Endothelial cell of umbilical vein (primary cell): ENCODE measurements at regions not wholly inside any gene's neighbourhood (a gene's known extent, or its start where the extent isn't known, plus 50 kb on each side); places are given as distances from the start of the nearest gene placed in this dataset.

Experiments
- BruUV-seq: library from RNA; stranded (reverse); fragments of 400-500 nt; replicated peaks from 2 replicates; lab custom pipeline; 2021; lab: Mats Ljungman, UMichigan
- CTCF ChIA-PET: fragments of 300-600, 350-600 bp; sonication (Branson Sonifier 250); formaldehyde crosslinking; loops from one replicate; lab custom pipeline; 2021; ENCODE audit warnings: antibody characterized with exemption, inconsistent platforms; lab: Charles Lee
- POLR2A ChIA-PET: fragments of 300-600, 350-600 bp; sonication (Branson Sonifier 250); formaldehyde crosslinking; loops from one replicate; lab custom pipeline; 2021; ENCODE audit warnings: antibody characterized with exemption, inconsistent platforms; lab: Charles Lee
- DNase-seq: peaks from one replicate; pipeline ENCODE4 v3.0.0-alpha.2; 2011; ENCODE audit warnings: low read depth, low spot score
- FAIRE-seq: peaks from 2 replicates; lab custom pipeline; 2011; peaks lifted over from hg19 to GRCh38; lab: Jason Lieb, UNC
- H2AFZ ChIP-seq: 2 replicates; pipeline ENCODE4 v1.6.0; 2012; ENCODE audit warnings: low read depth, low read length, control low read depth, inconsistent platforms
- H3K27ac ChIP-seq: 2 replicates; pipeline ENCODE4 v1.5.1; 2011; ENCODE audit warnings: low read depth, mild to moderate bottlenecking, control low read depth, low read length, moderate library complexity; ENCODE audit not compliant: insufficient read depth
- H3K27me3 ChIP-seq, 2 experiments: 2 replicates each; pipeline versions ENCODE4 v1.6.0 to v1.6.1; 2011; ENCODE audit warnings: low read length in 2 of 2, mixed read lengths in 1 of 2; ENCODE audit not compliant: control insufficient read depth in 2 of 2, insufficient read depth in 2 of 2
- H3K36me3 ChIP-seq, 2 experiments: 2 replicates in 1 of 2; 3 replicates in 1 of 2; pipeline ENCODE4 v1.5.1; 2011; ENCODE audit warnings: low read length in 2 of 2, mild to moderate bottlenecking in 1 of 2, moderate library complexity in 1 of 2; ENCODE audit not compliant: control insufficient read depth in 2 of 2, insufficient read depth in 2 of 2; ENCODE audit errors: extremely low read depth in 1 of 2
- H3K4me1 ChIP-seq: 3 replicates; pipeline ENCODE4 v1.5.1; 2011; ENCODE audit warnings: mild to moderate bottlenecking, low read length; ENCODE audit not compliant: control insufficient read depth, insufficient read depth; ENCODE audit errors: extremely low read depth
- H3K4me2 ChIP-seq: 2 replicates; pipeline ENCODE4 v1.6.1; 2011; ENCODE audit warnings: low read length, control low read depth, mixed read lengths; ENCODE audit not compliant: insufficient read depth
- H3K4me3 ChIP-seq, 3 experiments: fragments of 200-600 bp in 1 of 3; sonication (generic), shearing (Covaris generic) in 1 of 3; replicated peaks in 1 of 3; 2 replicates each; pipeline ENCODE4 v1.5.1; 2011 to 2016; ENCODE audit warnings: control low read depth in 3 of 3, low read length in 3 of 3, mild to moderate bottlenecking in 2 of 3, inconsistent platforms in 1 of 3, low read depth in 1 of 3, moderate library complexity in 1 of 3; ENCODE audit not compliant: insufficient read depth in 1 of 3
- H3K79me2 ChIP-seq: 2 replicates; pipeline ENCODE4 v1.6.0; 2012; ENCODE audit warnings: low read length, inconsistent platforms; ENCODE audit not compliant: control insufficient read depth, insufficient read depth
- H3K9ac ChIP-seq: replicated peaks from 2 replicates; pipeline ENCODE3; 2011; ENCODE audit warnings: low read length, control low read depth; ENCODE audit not compliant: insufficient read depth; ENCODE audit errors: extremely low read depth
- H3K9me1 ChIP-seq: replicated peaks from 3 replicates; pipeline ENCODE4 v1.6.0; 2011; ENCODE audit warnings: mild to moderate bottlenecking, low read length; ENCODE audit not compliant: control insufficient read depth, insufficient read depth; ENCODE audit errors: extremely low read depth
- H3K9me3 ChIP-seq: replicated peaks from 2 replicates; pipeline ENCODE4 v1.5.1; 2012; ENCODE audit warnings: low read length, inconsistent platforms; ENCODE audit not compliant: control insufficient read depth, insufficient read depth
- H4K20me1 ChIP-seq: replicated peaks from 2 replicates; pipeline ENCODE3; 2011; ENCODE audit warnings: mild to moderate bottlenecking, low read length; ENCODE audit not compliant: control insufficient read depth, insufficient read depth; ENCODE audit errors: extremely low read depth
- CTCF ChIP-seq, 2 donors: IDR thresholded peaks; 1 replicate in 1 of 2; 2 replicates in 1 of 2; pipeline ENCODE4 v1.5.1; 2011; ENCODE audit warnings: low read length in 2 of 2, mild to moderate bottlenecking in 2 of 2, moderate library complexity in 2 of 2, control low read depth in 1 of 2, inconsistent platforms in 1 of 2, low read depth in 1 of 2; ENCODE audit not compliant: insufficient read depth in 1 of 2; ENCODE audit errors: extremely low read depth in 1 of 2
- EZH2 ChIP-seq: IDR thresholded peaks from 2 replicates; pipeline ENCODE4 v1.6.1; 2012; ENCODE audit warnings: borderline replicate concordance, low read depth, mild to moderate bottlenecking, moderate library complexity, low read length, inconsistent platforms; ENCODE audit not compliant: severe bottlenecking
- FOS ChIP-seq: IDR thresholded peaks from 2 replicates; pipeline ENCODE4 v1.6.1; 2011; ENCODE audit warnings: mild to moderate bottlenecking, low read length, moderate library complexity, borderline replicate concordance; ENCODE audit not compliant: insufficient read depth
- GATA2 ChIP-seq: IDR thresholded peaks from 2 replicates; pipeline ENCODE4 v1.7.0; 2011; ENCODE audit warnings: low read depth, mild to moderate bottlenecking, moderate library complexity, mixed read lengths, low read length; ENCODE audit not compliant: insufficient read length, insufficient read depth
- JUN ChIP-seq: IDR thresholded peaks from 2 replicates; pipeline ENCODE4 v1.6.1; 2011; ENCODE audit warnings: borderline replicate concordance, low read depth; ENCODE audit not compliant: insufficient read length, insufficient read depth
- MAX ChIP-seq: IDR thresholded peaks from 2 replicates; pipeline ENCODE4 v1.6.1; 2011; ENCODE audit not compliant: insufficient read depth, insufficient read length
- MYC ChIP-seq: IDR thresholded peaks from one replicate; pipeline ENCODE4 v1.6.1; 2011; ENCODE audit warnings: mild to moderate bottlenecking, low read depth, low read length
- POLR2A ChIP-seq: IDR thresholded peaks from 2 replicates; pipeline ENCODE4 v1.6.1; 2012; ENCODE audit warnings: low read depth, mild to moderate bottlenecking, control low read depth, low read length
- POLR2AphosphoS5 ChIP-seq: IDR thresholded peaks from 2 replicates; pipeline ENCODE4 v1.6.1; 2012; ENCODE audit warnings: low read depth, mild to moderate bottlenecking, control low read depth, low read length, moderate library complexity; ENCODE audit not compliant: insufficient read depth
- dilution Hi-C: fragments of 300-500 bp; cut with MboI; formaldehyde crosslinking; loops from one replicate; pipeline ENCODE4 v1.15.0; 2019; ENCODE audit warnings: low sequenced_read_pairs; ENCODE audit not compliant: extremely low pct_ligation_motif_present
- intact Hi-C: fragments of 100-400 bp; cut with micrococcal nuclease; formaldehyde crosslinking; loops from one replicate; pipeline ENCODE4 v1.10.0; 2022

- CTCF ChIA-PET, result no interaction called here
- no TSS peak for BruUV-seq
These were observed 92.0 kb upstream of the SNTG2 start for GRCh38 chr2:858646-859045.

More at GRCh38 chr2:858646-859045, 92.0 kb upstream of the SNTG2 start:
- Histone ChIP-seq H3K36me3 (no peaks in the 10 kb centered on the region), H3K4me3 (no peak overlapping the region), H3K9ac (no peak overlapping the region), H3K9me3 (no peaks in the 10 kb centered on the region), H4K20me1 (no peaks in the 10 kb centered on the region), H2AFZ (no peak overlapping the region), H3K79me2 (no peaks in the 10 kb centered on the region), H3K4me1 (no peaks in the 10 kb centered on the region), H3K4me2 (no peak overlapping the region), H3K9me1 (no peaks in the 10 kb centered on the region), H3K27me3 (no peaks in the 10 kb centered on the region), H3K27ac (no peak overlapping the region)
- FAIRE-seq, result no peak
- dilution Hi-C loops, result no loop called here
- TF ChIP-seq EZH2 (no peak), GATA2 (no peak), MYC (no peak), CTCF (IDR thresholded peaks at IDR 0.05; ENCODE audit: extremely low read depth in 1 of 2, insufficient read depth in 1 of 2, low read depth in 1 of 2, low read length in 2 of 2) (no peak), JUN (no peak), POLR2AphosphoS5 (no peak), FOS (no peak), POLR2A (no peak), MAX (no peak)
- intact Hi-C loops, result no loop called here
- no peak for DNase-seq
- POLR2A ChIA-PET, result no interaction called here
